Esophagus muscularis mucosa (tissue), 3 donors: ENCODE measurements at regions not wholly inside any gene's neighbourhood (a gene's known extent, or its start where the extent isn't known, plus 50 kb on each side); places are given as distances from the start of the nearest gene placed in this dataset.

Source experiments
- CTCF ChIP-seq, 3 experiments: fragments of 200-600 bp in 2 of 3; fragments of 450-650 bp in 1 of 3; sonication (generic) in 2 of 3; IDR thresholded peaks; one replicate each; pipeline ENCODE4 v1.5.1; 2017 to 2019; ENCODE audit warnings: antibody characterized with exemption in 3 of 3, mild to moderate bottlenecking in 2 of 3, moderate library complexity in 1 of 3
- POLR2A ChIP-seq: fragments of 450-650 bp; IDR thresholded peaks from one replicate; pipeline ENCODE4 v1.6.1; 2017; ENCODE audit warnings: antibody characterized with exemption, moderate library complexity, mild to moderate bottlenecking, low read depth

GRCh38 chr9:12391839-12392509, 301.2 kb upstream of the TYRP1 start:
- no peak for TF ChIP-seq CTCF (IDR thresholded peaks at IDR 0.05)
- TF ChIP-seq POLR2A = no peak
